Ishikawa (cell line): ENCODE measurements at regions not wholly inside any gene's neighbourhood (a gene's known extent, or its start where the extent isn't known, plus 50 kb on each side); places are given as distances from the start of the nearest gene placed in this dataset.

Source experiments
- EP300 ChIP-seq: IDR thresholded peaks from 2 replicates; pipeline ENCODE4 v1.6.1; 2012; ENCODE audit warnings: borderline replicate concordance
- NFIC ChIP-seq: IDR thresholded peaks from 2 replicates; pipeline ENCODE4 v1.6.1; 2012
- RAD21 ChIP-seq: IDR thresholded peaks from 2 replicates; pipeline ENCODE4 v1.6.1; 2012; ENCODE audit warnings: low read depth
- TAF1 ChIP-seq: IDR thresholded peaks from 2 replicates; pipeline ENCODE4 v1.6.1; 2012; ENCODE audit warnings: low read depth, mild to moderate bottlenecking
- YY1 ChIP-seq: IDR thresholded peaks from 2 replicates; pipeline ENCODE4 v1.6.1; 2012; ENCODE audit warnings: low read depth

DNA sequence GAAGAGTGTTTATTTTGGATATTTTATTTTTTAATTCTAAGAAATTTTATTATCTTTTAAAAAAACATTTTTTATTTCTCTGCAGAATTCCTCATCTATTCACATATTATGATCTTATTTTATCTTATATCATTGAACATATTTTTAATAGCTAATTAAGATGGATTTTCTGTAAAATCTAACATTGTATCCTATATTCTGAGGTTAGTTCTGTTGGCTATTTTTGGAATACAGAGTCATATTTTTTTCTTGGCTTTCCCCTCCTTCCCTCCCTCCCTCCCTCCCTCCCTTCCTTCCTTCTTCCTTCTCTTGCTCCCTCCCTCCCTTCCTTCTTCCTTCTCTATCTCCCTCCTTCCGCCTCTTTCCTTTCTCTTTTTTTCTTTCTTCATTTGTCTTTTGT lies 2326.6 kb upstream of the RAG2 start:
- no peak for TF ChIP-seq NFIC
- TF ChIP-seq RAD21, result no peak
- no peak for TF ChIP-seq TAF1
- TF ChIP-seq EP300, result no peak
- TF ChIP-seq YY1, result no peak
